GM19328 (cell line): ENCODE measurements at regions not wholly inside any gene's neighbourhood (a gene's known extent, or its start where the extent isn't known, plus 50 kb on each side); places are given as distances from the start of the nearest gene placed in this dataset.

Experiments
- ATAC-seq: cut with Tn5 transposase; IDR thresholded peaks from one replicate; pipeline ENCODE4 v1.9.1; 2021; ENCODE audit warnings: mild to moderate bottlenecking, moderate library complexity; ENCODE audit not compliant: unreplicated experiment

GRCh38 chr1:80892539-80892938, 908.2 kb upstream of the ADGRL2 start:
- no peak for ATAC-seq

GRCh38 chr1:80891871-80892270, 908.9 kb upstream of the ADGRL2 start:
- no peak for ATAC-seq

GRCh38 chr1:80882553-80882952, 918.2 kb upstream of the ADGRL2 start:
- no peak for ATAC-seq

GRCh38 chr1:80878343-80878742, 922.4 kb upstream of the ADGRL2 start:
- ATAC-seq, result no peak

- no peak for ATAC-seq
These were observed 924.7 kb upstream of the ADGRL2 start for GRCh38 chr1:80876035-80876434.

GRCh38 chr1:80869299-80869698, 931.4 kb upstream of the ADGRL2 start:
- no peak for ATAC-seq

- ATAC-seq, result no peak
These were observed 952.8 kb upstream of the ADGRL2 start for GRCh38 chr1:80847904-80848303.

- no peak for ATAC-seq
These were observed 953.8 kb upstream of the ADGRL2 start for GRCh38 chr1:80846966-80847365.

- ATAC-seq, result no peak
These were observed 957.9 kb upstream of the ADGRL2 start for GRCh38 chr1:80842796-80843195.

GRCh38 chr1:80841261-80841660, 959.5 kb upstream of the ADGRL2 start:
- ATAC-seq, result no peak

GRCh38 chr1:80837066-80837465, 963.7 kb upstream of the ADGRL2 start:
- no peak for ATAC-seq

- ATAC-seq, result no peak
These were observed 964.2 kb upstream of the ADGRL2 start for GRCh38 chr1:80836505-80836904.

GRCh38 chr1:80827666-80828065, 973.1 kb upstream of the ADGRL2 start:
- no peak for ATAC-seq

- no peak for ATAC-seq
These were observed 975.7 kb upstream of the ADGRL2 start for GRCh38 chr1:80825067-80825466.

GRCh38 chr1:80818211-80818610, 982.5 kb upstream of the ADGRL2 start:
- ATAC-seq, result no peak

GRCh38 chr1:80807981-80808380, 992.8 kb upstream of the ADGRL2 start:
- ATAC-seq, result no peak

- no peak for ATAC-seq
These were observed 994.3 kb upstream of the ADGRL2 start for GRCh38 chr1:80806431-80806830.

GRCh38 chr1:80801695-80802094, 999.0 kb upstream of the ADGRL2 start:
- no peak for ATAC-seq

GRCh38 chr1:80799457-80799856, 1001.3 kb upstream of the ADGRL2 start:
- ATAC-seq, result no peak

- ATAC-seq, result no peak
These were observed 1021.5 kb upstream of the ADGRL2 start for GRCh38 chr1:80779275-80779674.

GRCh38 chr1:80778094-80778840, 1022.5 kb upstream of the ADGRL2 start:
- ATAC-seq, result no peak

GRCh38 chr1:80776266-80776665, 1024.5 kb upstream of the ADGRL2 start:
- no peak for ATAC-seq

- ATAC-seq, result no peak
These were observed 1031.5 kb upstream of the ADGRL2 start for GRCh38 chr1:80769208-80769750.
